ENCODE measurements at regions not wholly inside any gene's neighbourhood (a gene's known extent, or its start where the extent isn't known, plus 50 kb on each side); places are given as distances from the start of the nearest gene placed in this dataset.
A peak's percentile ranks its signal among the peaks of the same experiment; 100 is the strongest.

- TF ChIP-seq, protein P1, sequence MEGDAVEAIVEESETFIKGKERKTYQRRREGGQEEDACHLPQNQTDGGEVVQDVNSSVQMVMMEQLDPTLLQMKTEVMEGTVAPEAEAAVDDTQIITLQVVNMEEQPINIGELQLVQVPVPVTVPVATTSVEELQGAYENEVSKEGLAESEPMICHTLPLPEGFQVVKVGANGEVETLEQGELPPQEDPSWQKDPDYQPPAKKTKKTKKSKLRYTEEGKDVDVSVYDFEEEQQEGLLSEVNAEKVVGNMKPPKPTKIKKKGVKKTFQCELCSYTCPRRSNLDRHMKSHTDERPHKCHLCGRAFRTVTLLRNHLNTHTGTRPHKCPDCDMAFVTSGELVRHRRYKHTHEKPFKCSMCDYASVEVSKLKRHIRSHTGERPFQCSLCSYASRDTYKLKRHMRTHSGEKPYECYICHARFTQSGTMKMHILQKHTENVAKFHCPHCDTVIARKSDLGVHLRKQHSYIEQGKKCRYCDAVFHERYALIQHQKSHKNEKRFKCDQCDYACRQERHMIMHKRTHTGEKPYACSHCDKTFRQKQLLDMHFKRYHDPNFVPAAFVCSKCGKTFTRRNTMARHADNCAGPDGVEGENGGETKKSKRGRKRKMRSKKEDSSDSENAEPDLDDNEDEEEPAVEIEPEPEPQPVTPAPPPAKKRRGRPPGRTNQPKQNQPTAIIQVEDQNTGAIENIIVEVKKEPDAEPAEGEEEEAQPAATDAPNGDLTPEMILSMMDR (IDR thresholded peaks at IDR 0.05), result peak in 4 of 7 experiments; percentile 9 to 46 (median 24)
- TF ChIP-seq POLR2A (IDR thresholded peaks at IDR 0.05), result no peak
- TF ChIP-seq EP300 (IDR thresholded peaks at IDR 0.05), result no peak
- TF ChIP-seq POLR2AphosphoS5 (IDR thresholded peaks at IDR 0.05), result no peak
Measured at GRCh38 chr10:33115738-33116719, 158.0 kb upstream of the ITGB1 start.
